KG1 (cell line): ENCODE measurements at regions not wholly inside any gene's neighbourhood (a gene's known extent, or its start where the extent isn't known, plus 50 kb on each side); places are given as distances from the start of the nearest gene placed in this dataset.

Experiments
- DNase-seq: peaks from one replicate; lab custom pipeline; 2025; lab: John Stamatoyannopoulos, UW

- DNase-seq = no peak
These were observed 137.2 kb upstream of the DACH1 start for GRCh38 chr13:72004246-72004645.

- no peak for DNase-seq
These were observed 131.2 kb upstream of the DACH1 start for GRCh38 chr13:71998223-71998622.

- no peak for DNase-seq
These were observed 112.6 kb upstream of the DACH1 start for GRCh38 chr13:71979616-71980015.

- no peak for DNase-seq
These were observed 110.0 kb upstream of the DACH1 start for GRCh38 chr13:71977028-71977427.

- DNase-seq = no peak
These were observed 101.0 kb upstream of the DACH1 start for GRCh38 chr13:71967990-71968389.

GRCh38 chr13:71964491-71965100 is 97.6 kb upstream of the DACH1 start:
- DNase-seq = no peak

- DNase-seq = no peak
These were observed 95.7 kb upstream of the DACH1 start for GRCh38 chr13:71962735-71963134.

GRCh38 chr13:71962126-71962525 is 95.1 kb upstream of the DACH1 start:
- no peak for DNase-seq

GRCh38 chr13:71949441-71949840 is 82.4 kb upstream of the DACH1 start:
- no peak for DNase-seq

- DNase-seq = peak; percentile 18
These were observed 72.2 kb upstream of the DACH1 start for GRCh38 chr13:71939186-71939585.

- no peak for DNase-seq
These were observed 68.3 kb upstream of the DACH1 start for GRCh38 chr13:71935166-71935840.

- no peak for DNase-seq
These were observed 57.9 kb upstream of the DACH1 start for GRCh38 chr13:71924931-71925330.

GRCh38 chr13:71922194-71922593 is 55.2 kb upstream of the DACH1 start:
- no peak for DNase-seq
